ENCODE measurements at regions not wholly inside any gene's neighbourhood (a gene's known extent, or its start where the extent isn't known, plus 50 kb on each side); places are given as distances from the start of the nearest gene placed in this dataset.

- Histone ChIP-seq H3K9ac (ENCODE audit: control insufficient read depth, extremely low read depth, insufficient read depth, low read length) (no peak overlapping the region), H3K27ac (ENCODE audit: control insufficient read depth, insufficient read depth, low read length) (no peak overlapping the region), H3K27me3 (ENCODE audit: control insufficient read depth, extremely low read depth, insufficient read depth, low read length) (no peaks in the 10 kb centered on the region), H3K4me3 (ENCODE audit: control insufficient read depth in 2 of 3, extremely low read depth in 1 of 3, insufficient read depth in 2 of 3, low read depth in 1 of 3, low read length in 3 of 3) (no peak overlapping the region), H3K4me1 (ENCODE audit: control insufficient read depth, extremely low read depth, insufficient read depth, low read length) (no peaks in the 10 kb centered on the region), H4K20me1 (ENCODE audit: control insufficient read depth, extremely low read depth, insufficient read depth, low read length) (no peaks in the 10 kb centered on the region), H3K36me3 (ENCODE audit: control insufficient read depth in 2 of 2, extremely low read depth in 1 of 2, insufficient read depth in 2 of 2, low read length in 2 of 2) (no peaks in the 10 kb centered on the region), H3K79me2 (ENCODE audit: control insufficient read depth, insufficient read depth, low read length) (no peaks in the 10 kb centered on the region), H3K9me3 (ENCODE audit: control insufficient read depth, low read depth, low read length) (no peaks in the 10 kb centered on the region), H3K9me1 (ENCODE audit: control insufficient read depth, extremely low read depth, insufficient read depth, low read length) (no peaks in the 10 kb centered on the region), H2AFZ (ENCODE audit: control insufficient read depth, low read length) (no peak overlapping the region), H3K4me2 (ENCODE audit: control insufficient read depth, extremely low read depth, insufficient read depth, low read depth, low read length) (no peak overlapping the region)
- FAIRE-seq (no peak), DNase-seq (ENCODE audit: low read depth, low spot score) (no peak)
- dilution Hi-C loops (cut with MboI; ENCODE audit: extremely low pct_ligation_motif_present, low sequenced_read_pairs) = no loop called here
- no peak for TF ChIP-seq CTCF (optimal IDR thresholded peaks at IDR 0.05 in 1 of 3, IDR thresholded peaks at IDR 0.05 in 1 of 3, conservative IDR thresholded peaks at IDR 0.05 in 1 of 3; ENCODE audit: extremely low read depth in 1 of 3, insufficient read depth in 2 of 3, low read length in 3 of 3)
- TF ChIP-seq EZH2 (IDR thresholded peaks at IDR 0.05; ENCODE audit: low read length) = no peak
Observed at GRCh38 chr4:111214371-111214770, 591.5 kb upstream of the PITX2 start.

- DNase-seq (ENCODE audit: low read depth, low spot score) (no peak), FAIRE-seq (no peak)
- TF ChIP-seq CTCF (optimal IDR thresholded peaks at IDR 0.05 in 1 of 3, IDR thresholded peaks at IDR 0.05 in 1 of 3, conservative IDR thresholded peaks at IDR 0.05 in 1 of 3; ENCODE audit: extremely low read depth in 1 of 3, insufficient read depth in 2 of 3, low read length in 3 of 3) (no peak), EZH2 (IDR thresholded peaks at IDR 0.05; ENCODE audit: low read length) (no peak)
- Histone ChIP-seq H3K9ac (ENCODE audit: control insufficient read depth, extremely low read depth, insufficient read depth, low read length) (no peak overlapping the region), H4K20me1 (ENCODE audit: control insufficient read depth, extremely low read depth, insufficient read depth, low read length) (no peaks in the 10 kb centered on the region), H3K79me2 (ENCODE audit: control insufficient read depth, insufficient read depth, low read length) (no peaks in the 10 kb centered on the region), H3K4me1 (ENCODE audit: control insufficient read depth, extremely low read depth, insufficient read depth, low read length) (no peaks in the 10 kb centered on the region), H3K9me1 (ENCODE audit: control insufficient read depth, extremely low read depth, insufficient read depth, low read length) (no peaks in the 10 kb centered on the region), H3K27me3 (ENCODE audit: control insufficient read depth, extremely low read depth, insufficient read depth, low read length) (no peaks in the 10 kb centered on the region), H3K4me2 (ENCODE audit: control insufficient read depth, extremely low read depth, insufficient read depth, low read depth, low read length) (no peak overlapping the region), H3K4me3 (ENCODE audit: control insufficient read depth in 2 of 3, extremely low read depth in 1 of 3, insufficient read depth in 2 of 3, low read depth in 1 of 3, low read length in 3 of 3) (no peak overlapping the region), H3K9me3 (ENCODE audit: control insufficient read depth, low read depth, low read length) (no peaks in the 10 kb centered on the region), H2AFZ (ENCODE audit: control insufficient read depth, low read length) (no peak overlapping the region), H3K36me3 (ENCODE audit: control insufficient read depth in 2 of 2, extremely low read depth in 1 of 2, insufficient read depth in 2 of 2, low read length in 2 of 2) (no peaks in the 10 kb centered on the region), H3K27ac (ENCODE audit: control insufficient read depth, insufficient read depth, low read length) (no peak overlapping the region)
- dilution Hi-C loops (cut with MboI; ENCODE audit: extremely low pct_ligation_motif_present, low sequenced_read_pairs) = no loop called here
Observed at GRCh38 chr4:111215755-111216154, 592.9 kb upstream of the PITX2 start.

Measured in keratinocyte (primary cell).